DND-41 (cell line): ENCODE measurements at regions not wholly inside any gene's neighbourhood (a gene's known extent, or its start where the extent isn't known, plus 50 kb on each side); places are given as distances from the start of the nearest gene placed in this dataset.

ENCODE experiments used
- ATAC-seq: fragments of 200-7000 bp; cut with Tn5 transposase; 3 replicates; pipeline ENCODE4 v1.9.1; 2021; ENCODE audit warnings: low read depth; ENCODE audit not compliant: insufficient read depth
- DNase-seq: peaks from one replicate; pipeline ENCODE4 v3.0.0-alpha.2; 2020
- H2AFZ ChIP-seq: 2 replicates; pipeline ENCODE4 v1.6.0; 2012; ENCODE audit warnings: low read depth, low read length
- H3K27ac ChIP-seq: 2 replicates; pipeline ENCODE4 v1.5.1; 2012; ENCODE audit warnings: low read length, inconsistent platforms
- H3K27me3 ChIP-seq: fragments of 200-600 bp; sonication (generic); 2 replicates; pipeline ENCODE4 v1.6.0; 2012; ENCODE audit warnings: low read length, mild to moderate bottlenecking, inconsistent platforms; ENCODE audit not compliant: insufficient read depth, poor library complexity
- H3K36me3 ChIP-seq: 2 replicates; pipeline ENCODE4 v1.5.1; 2012; ENCODE audit warnings: low read length, inconsistent platforms; ENCODE audit not compliant: insufficient read depth
- H3K4me1 ChIP-seq: 2 replicates; pipeline ENCODE4 v1.5.1; 2012; ENCODE audit warnings: mild to moderate bottlenecking, low read length; ENCODE audit not compliant: insufficient read depth
- H3K4me2 ChIP-seq: 2 replicates; pipeline ENCODE4 v1.6.0; 2012; ENCODE audit warnings: mild to moderate bottlenecking, moderate library complexity, low read length, inconsistent platforms; ENCODE audit not compliant: insufficient read depth
- H3K4me3 ChIP-seq, 2 experiments: fragments of 200-600 bp in 1 of 2; shearing (Covaris generic) in 1 of 2; 2 replicates each; pipeline ENCODE4 v1.5.1; 2012 to 2016; ENCODE audit warnings: inconsistent platforms in 2 of 2, low read length in 2 of 2, mild to moderate bottlenecking in 2 of 2, low read depth in 1 of 2, moderate library complexity in 1 of 2
- H3K79me2 ChIP-seq: 2 replicates; pipeline ENCODE4 v1.6.0; 2012; ENCODE audit warnings: low read length, inconsistent platforms; ENCODE audit not compliant: insufficient read depth
- H3K9ac ChIP-seq: 2 replicates; pipeline ENCODE4 v1.6.0; 2012; ENCODE audit warnings: low read depth, mild to moderate bottlenecking, inconsistent platforms, low read length, moderate library complexity
- H3K9me3 ChIP-seq: 2 replicates; pipeline ENCODE4 v1.5.1; 2012; ENCODE audit warnings: low read length, moderate library complexity, mild to moderate bottlenecking, inconsistent platforms; ENCODE audit not compliant: insufficient read depth, severe bottlenecking
- H4K20me1 ChIP-seq: 2 replicates; pipeline ENCODE4 v1.6.0; 2012; ENCODE audit warnings: low read length; ENCODE audit not compliant: insufficient read depth
- EZH2 ChIP-seq: IDR thresholded peaks from 3 replicates; pipeline ENCODE4 v1.6.1; 2012; ENCODE audit warnings: borderline replicate concordance, low read depth, mild to moderate bottlenecking, moderate library complexity, low read length, inconsistent platforms; ENCODE audit not compliant: severe bottlenecking
- TF ChIP-seq, protein P1 (sequence below): IDR thresholded peaks from 2 replicates; pipeline ENCODE4 v1.5.1; 2012; ENCODE audit warnings: borderline replicate concordance, low read length, moderate library complexity, mild to moderate bottlenecking; ENCODE audit not compliant: poor library complexity, severe bottlenecking; ENCODE audit errors: extremely low read depth

DNA sequence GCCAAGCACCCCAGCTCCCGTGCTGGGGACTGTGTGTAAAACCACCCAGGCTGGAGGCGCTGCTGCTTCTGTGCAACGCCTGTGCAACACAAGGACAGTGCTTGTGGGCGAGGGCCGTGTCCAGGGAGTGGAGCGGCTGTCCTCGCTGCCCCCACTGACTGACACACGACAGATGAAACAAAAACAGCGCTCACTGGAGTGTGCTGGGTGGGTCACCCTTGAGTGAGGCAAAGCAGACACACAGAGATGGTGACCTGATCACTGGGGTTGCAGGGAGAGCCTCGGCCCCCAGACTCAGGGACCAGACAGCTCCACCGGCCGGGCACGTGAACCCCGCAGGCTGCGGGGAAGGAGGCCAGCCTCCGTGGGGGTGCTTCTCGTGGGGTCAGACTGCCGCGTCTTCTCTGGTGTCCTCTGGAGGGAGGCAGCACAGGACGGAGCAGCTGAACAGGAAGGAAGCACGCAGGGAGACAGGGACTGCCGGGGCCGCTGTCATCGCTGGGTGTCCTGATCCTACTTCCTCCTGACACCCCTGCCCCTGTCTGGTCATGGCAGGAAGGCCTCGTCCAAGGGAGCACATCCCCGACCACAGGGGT is 75.9 kb upstream of the CST7 start:
- Histone ChIP-seq H4K20me1 (no peaks in the 10 kb centered on the region; the same call in 1 of the 2 replicates), H2AFZ (no peak overlapping the region), H3K27me3 (no peaks in the 10 kb centered on the region), H3K4me1 (peaks cover 11% of the 10 kb centered on the region), H3K9me3 (no peaks in the 10 kb centered on the region), H3K27ac (no peak overlapping the region), H3K36me3 (no peaks in the 10 kb centered on the region), H3K9ac (no peak overlapping the region), H3K79me2 (no peaks in the 10 kb centered on the region), H3K4me2 (no peak overlapping the region), H3K4me3 (no peak overlapping the region)
- TF ChIP-seq, protein P1, sequence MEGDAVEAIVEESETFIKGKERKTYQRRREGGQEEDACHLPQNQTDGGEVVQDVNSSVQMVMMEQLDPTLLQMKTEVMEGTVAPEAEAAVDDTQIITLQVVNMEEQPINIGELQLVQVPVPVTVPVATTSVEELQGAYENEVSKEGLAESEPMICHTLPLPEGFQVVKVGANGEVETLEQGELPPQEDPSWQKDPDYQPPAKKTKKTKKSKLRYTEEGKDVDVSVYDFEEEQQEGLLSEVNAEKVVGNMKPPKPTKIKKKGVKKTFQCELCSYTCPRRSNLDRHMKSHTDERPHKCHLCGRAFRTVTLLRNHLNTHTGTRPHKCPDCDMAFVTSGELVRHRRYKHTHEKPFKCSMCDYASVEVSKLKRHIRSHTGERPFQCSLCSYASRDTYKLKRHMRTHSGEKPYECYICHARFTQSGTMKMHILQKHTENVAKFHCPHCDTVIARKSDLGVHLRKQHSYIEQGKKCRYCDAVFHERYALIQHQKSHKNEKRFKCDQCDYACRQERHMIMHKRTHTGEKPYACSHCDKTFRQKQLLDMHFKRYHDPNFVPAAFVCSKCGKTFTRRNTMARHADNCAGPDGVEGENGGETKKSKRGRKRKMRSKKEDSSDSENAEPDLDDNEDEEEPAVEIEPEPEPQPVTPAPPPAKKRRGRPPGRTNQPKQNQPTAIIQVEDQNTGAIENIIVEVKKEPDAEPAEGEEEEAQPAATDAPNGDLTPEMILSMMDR, result no peak
- no peak for TF ChIP-seq EZH2
- DNase-seq (no peak), ATAC-seq (no peak)

DNA sequence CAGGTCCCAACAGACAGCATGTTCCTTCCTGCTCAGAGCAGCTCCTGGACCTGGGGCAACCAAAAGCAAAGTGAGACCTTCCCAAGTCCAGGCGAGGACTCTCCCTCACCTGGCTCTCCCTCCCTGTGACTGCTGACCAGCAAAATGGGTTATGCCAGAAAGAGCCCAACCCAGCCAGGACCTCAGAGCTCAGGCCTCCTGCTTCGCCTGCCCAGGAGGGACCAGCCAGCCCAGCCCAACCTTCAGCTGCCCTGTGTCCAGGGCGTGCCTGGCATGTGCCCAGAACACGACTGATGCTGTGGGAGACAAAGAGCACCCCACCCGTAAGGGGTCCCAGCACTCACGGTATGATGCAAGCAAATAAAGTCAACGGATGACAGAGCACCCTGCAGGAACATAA is 74.0 kb upstream of the CST7 start:
- no peak overlapping the region for H3K4me3 ChIP-seq
- peaks cover 11% of the 10 kb centered on the region for H3K4me1 ChIP-seq
- DNase-seq (no peak), ATAC-seq (no peak)
- no peaks in the 10 kb centered on the region for H3K79me2 ChIP-seq
- H2AFZ ChIP-seq, result no peak overlapping the region
- H3K27ac ChIP-seq, result no peak overlapping the region
- no peaks in the 10 kb centered on the region for H3K27me3 ChIP-seq
- no peaks in the 10 kb centered on the region for H3K36me3 ChIP-seq
- no peak for TF ChIP-seq EZH2
- TF ChIP-seq, protein P1, result no peak
- no peak overlapping the region for H3K9ac ChIP-seq
- H3K4me2 ChIP-seq, result no peak overlapping the region
- no peaks in the 10 kb centered on the region for H3K9me3 ChIP-seq
- no peaks in the 10 kb centered on the region; the same call in 1 of the 2 replicates for H4K20me1 ChIP-seq

DNA sequence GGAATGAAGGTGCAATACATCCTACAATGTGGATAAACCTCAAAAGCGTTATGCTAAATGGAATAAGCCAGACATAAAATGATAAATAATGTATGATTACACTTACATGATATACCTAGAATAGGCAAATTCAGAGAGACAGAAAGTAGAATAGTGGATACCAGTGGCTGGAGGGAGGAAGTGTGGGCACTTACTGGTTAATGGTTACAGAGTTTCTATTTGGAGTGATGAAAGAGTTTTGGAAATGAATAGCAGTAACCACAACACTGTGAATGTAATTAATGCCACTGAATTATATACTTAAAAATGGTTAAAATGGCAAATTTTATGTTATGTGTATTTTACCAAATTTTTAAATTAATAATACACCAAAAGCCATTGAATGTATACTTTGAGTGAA is 71.4 kb upstream of the CST7 start:
- TF ChIP-seq EZH2, result no peak
- TF ChIP-seq, protein P1, result no peak
- H3K27me3 ChIP-seq, result no peaks in the 10 kb centered on the region
- no peaks in the 10 kb centered on the region; the same call in 1 of the 2 replicates for H4K20me1 ChIP-seq
- H3K27ac ChIP-seq, result no peak overlapping the region
- no peaks in the 10 kb centered on the region for H3K79me2 ChIP-seq
- ATAC-seq, result no peak
- H3K4me1 ChIP-seq, result peaks cover 6% of the 10 kb centered on the region
- no peak overlapping the region for H3K9ac ChIP-seq
- no peak overlapping the region for H3K4me2 ChIP-seq
- H3K4me3 ChIP-seq, result no peak overlapping the region
- H3K9me3 ChIP-seq, result no peaks in the 10 kb centered on the region
- no peak for DNase-seq
- no peak overlapping the region for H2AFZ ChIP-seq
- no peaks in the 10 kb centered on the region for H3K36me3 ChIP-seq

DNA sequence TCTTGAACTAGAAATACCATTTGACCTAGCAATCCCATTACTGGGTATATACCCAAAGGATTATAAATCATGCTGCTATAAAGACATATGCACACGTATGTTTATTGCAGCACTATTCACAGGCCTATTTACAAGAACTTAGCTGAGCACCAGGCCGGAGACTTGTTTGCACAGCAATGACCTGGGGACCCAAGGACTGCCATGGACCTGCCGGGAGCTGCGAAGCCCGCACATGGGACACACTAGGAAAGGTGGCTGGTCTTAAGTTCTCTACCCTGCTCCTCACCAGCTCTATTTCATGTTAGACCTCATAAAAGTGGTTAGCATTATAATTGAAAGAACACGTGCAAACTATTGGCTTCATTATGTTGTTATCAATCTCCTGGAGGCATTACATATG is 70.4 kb upstream of the CST7 start:
- TF ChIP-seq, protein P1, result no peak
- no peak for TF ChIP-seq EZH2
- no peaks in the 10 kb centered on the region for H3K4me1 ChIP-seq
- no peak overlapping the region for H2AFZ ChIP-seq
- H3K79me2 ChIP-seq, result no peaks in the 10 kb centered on the region
- DNase-seq (no peak), ATAC-seq (no peak)
- H3K9me3 ChIP-seq, result no peaks in the 10 kb centered on the region
- H3K9ac ChIP-seq, result no peak overlapping the region
- no peak overlapping the region for H3K4me3 ChIP-seq
- H3K36me3 ChIP-seq, result no peaks in the 10 kb centered on the region
- no peaks in the 10 kb centered on the region for H3K27me3 ChIP-seq
- H4K20me1 ChIP-seq, result no peaks in the 10 kb centered on the region
- H3K27ac ChIP-seq, result no peak overlapping the region
- H3K4me2 ChIP-seq, result no peak overlapping the region
